OCI-LY3 (cell line): ENCODE measurements at regions not wholly inside any gene's neighbourhood (a gene's known extent, or its start where the extent isn't known, plus 50 kb on each side); places are given as distances from the start of the nearest gene placed in this dataset.
A peak's percentile ranks its signal among the peaks of the same experiment; 100 is the strongest.

Experiments used
- EZH2phosphoT487 ChIP-seq: fragments of 200-600 bp; shearing (Covaris generic); IDR thresholded peaks from 2 replicates; pipeline ENCODE4 v1.6.1; 2018; ENCODE audit warnings: antibody characterized with exemption, mixed run types, low read depth
- TF ChIP-seq, protein P1 (sequence below): fragments of 200-600, 300-600 bp; sonication (generic); IDR thresholded peaks from 2 replicates; pipeline ENCODE4 v1.5.1; 2014; ENCODE audit warnings: antibody characterized with exemption, low read length, low read depth

DNA sequence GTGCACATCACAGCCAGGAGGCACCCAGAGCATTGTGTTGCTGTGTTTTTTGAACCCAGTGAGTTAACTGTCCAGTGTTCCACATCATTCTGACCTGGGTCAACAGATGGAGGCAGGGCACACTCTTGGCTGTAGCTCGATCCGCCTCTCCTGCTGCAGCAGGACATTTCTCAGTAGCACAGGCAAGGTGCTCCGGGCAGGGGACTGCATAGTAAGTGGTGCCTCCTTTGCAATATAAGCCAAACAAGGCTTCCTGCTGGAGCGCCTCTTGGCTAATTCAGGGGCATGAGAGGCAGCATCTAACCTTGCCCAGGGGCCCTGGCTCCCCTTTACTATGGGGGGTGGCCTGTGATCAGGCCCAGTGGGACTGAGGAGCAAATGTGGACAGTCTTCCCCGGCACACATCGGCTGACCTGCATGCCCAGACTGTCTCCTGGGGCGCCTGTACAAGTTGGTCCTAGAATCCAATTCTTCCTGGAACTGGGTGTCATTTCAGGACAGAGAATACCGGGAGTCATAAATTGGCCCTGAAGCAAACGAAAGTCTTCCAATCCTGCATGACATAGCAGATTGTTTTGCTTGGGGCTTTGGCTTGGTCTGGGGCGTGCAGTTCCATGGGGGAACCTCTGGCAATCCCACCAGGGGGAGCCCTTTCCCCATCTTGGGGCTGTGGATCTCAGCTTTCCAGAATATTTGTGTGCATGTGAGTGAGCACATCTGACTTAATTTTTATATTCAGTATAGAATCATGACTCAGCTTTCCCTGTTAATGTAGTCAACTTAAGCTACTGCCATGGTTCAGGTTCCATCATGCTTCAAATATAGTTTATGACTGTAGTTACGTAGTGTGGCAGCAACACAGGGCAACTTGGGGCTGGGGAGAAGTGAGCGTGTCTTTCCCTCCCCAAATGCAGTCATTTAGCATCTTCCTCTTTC is 56.0 kb upstream of the DDR1 start:
- TF ChIP-seq, protein P1, sequence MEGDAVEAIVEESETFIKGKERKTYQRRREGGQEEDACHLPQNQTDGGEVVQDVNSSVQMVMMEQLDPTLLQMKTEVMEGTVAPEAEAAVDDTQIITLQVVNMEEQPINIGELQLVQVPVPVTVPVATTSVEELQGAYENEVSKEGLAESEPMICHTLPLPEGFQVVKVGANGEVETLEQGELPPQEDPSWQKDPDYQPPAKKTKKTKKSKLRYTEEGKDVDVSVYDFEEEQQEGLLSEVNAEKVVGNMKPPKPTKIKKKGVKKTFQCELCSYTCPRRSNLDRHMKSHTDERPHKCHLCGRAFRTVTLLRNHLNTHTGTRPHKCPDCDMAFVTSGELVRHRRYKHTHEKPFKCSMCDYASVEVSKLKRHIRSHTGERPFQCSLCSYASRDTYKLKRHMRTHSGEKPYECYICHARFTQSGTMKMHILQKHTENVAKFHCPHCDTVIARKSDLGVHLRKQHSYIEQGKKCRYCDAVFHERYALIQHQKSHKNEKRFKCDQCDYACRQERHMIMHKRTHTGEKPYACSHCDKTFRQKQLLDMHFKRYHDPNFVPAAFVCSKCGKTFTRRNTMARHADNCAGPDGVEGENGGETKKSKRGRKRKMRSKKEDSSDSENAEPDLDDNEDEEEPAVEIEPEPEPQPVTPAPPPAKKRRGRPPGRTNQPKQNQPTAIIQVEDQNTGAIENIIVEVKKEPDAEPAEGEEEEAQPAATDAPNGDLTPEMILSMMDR: peak; percentile 79
- TF ChIP-seq EZH2phosphoT487: no peak
